ENCODE measurements at regions not wholly inside any gene's neighbourhood (a gene's known extent, or its start where the extent isn't known, plus 50 kb on each side); places are given as distances from the start of the nearest gene placed in this dataset.

DNA sequence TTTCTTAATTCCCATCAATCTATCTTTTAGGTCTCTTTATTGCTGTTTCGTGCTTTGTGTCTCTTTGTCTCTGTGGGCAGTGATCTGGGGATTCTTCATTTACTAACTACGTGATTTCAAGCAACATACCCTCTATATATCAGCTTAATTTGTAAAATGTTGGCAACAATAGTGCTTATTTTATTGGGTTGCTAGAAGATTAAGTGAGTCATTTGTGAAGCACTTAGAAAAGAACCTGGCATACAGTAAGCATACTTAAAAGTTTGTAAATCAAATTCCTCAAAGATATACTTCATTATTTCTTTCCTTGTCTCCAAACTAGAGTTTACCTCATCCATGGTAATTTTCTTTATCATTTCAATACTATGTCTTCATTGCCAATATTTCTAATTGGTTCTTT is 669.7 kb downstream of the MAT2B start (continued):
- TF ChIP-seq TAF1 (conservative IDR thresholded peaks at IDR 0.05) (no peak), EGR1 (IDR thresholded peaks at IDR 0.05; ENCODE audit: low read depth in 2 of 2) (no peak), JUND (IDR thresholded peaks at IDR 0.05) (no peak), FOXA2 (IDR thresholded peaks at IDR 0.05) (no peak)
- TF ChIP-seq, protein P1, sequence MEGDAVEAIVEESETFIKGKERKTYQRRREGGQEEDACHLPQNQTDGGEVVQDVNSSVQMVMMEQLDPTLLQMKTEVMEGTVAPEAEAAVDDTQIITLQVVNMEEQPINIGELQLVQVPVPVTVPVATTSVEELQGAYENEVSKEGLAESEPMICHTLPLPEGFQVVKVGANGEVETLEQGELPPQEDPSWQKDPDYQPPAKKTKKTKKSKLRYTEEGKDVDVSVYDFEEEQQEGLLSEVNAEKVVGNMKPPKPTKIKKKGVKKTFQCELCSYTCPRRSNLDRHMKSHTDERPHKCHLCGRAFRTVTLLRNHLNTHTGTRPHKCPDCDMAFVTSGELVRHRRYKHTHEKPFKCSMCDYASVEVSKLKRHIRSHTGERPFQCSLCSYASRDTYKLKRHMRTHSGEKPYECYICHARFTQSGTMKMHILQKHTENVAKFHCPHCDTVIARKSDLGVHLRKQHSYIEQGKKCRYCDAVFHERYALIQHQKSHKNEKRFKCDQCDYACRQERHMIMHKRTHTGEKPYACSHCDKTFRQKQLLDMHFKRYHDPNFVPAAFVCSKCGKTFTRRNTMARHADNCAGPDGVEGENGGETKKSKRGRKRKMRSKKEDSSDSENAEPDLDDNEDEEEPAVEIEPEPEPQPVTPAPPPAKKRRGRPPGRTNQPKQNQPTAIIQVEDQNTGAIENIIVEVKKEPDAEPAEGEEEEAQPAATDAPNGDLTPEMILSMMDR (IDR thresholded peaks at IDR 0.05; ENCODE audit: low read depth, low read length, missing input control): no peak
- TF ChIP-seq, protein P2, sequence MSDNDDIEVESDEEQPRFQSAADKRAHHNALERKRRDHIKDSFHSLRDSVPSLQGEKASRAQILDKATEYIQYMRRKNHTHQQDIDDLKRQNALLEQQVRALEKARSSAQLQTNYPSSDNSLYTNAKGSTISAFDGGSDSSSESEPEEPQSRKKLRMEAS (IDR thresholded peaks at IDR 0.05): no peak

DNA sequence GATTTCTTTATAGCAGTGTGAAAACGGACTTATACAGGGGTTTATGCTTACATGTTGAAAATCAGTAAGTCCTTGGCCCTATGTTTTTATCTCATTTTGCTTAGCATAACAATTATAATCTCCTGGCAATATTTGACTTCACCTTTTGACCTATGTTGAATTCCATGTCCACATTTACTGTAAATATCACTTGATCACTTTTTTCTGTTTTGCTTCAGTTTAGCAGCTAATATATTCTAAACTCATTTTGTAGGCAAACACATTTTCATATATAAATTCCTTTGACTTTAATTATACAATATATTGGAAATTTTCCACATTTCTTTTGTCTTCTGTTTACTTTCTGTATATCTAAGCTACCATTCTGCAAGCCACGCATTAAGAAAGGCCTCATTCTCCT is 674.0 kb downstream of the MAT2B start:
- H3K9me3 ChIP-seq (ENCODE audit: control insufficient read depth in 4 of 4, low read length in 3 of 4): no peaks in the 10 kb centered on the region
- no peaks in the 10 kb centered on the region for H3K36me3 ChIP-seq (ENCODE audit: control insufficient read depth in 4 of 4, insufficient read depth in 3 of 4, low read depth in 1 of 4, low read length in 3 of 4)
- no peak overlapping the region for H3K27ac ChIP-seq (ENCODE audit: low read depth in 1 of 2, low read length in 2 of 2)
- 79% methylated on average over 2 of the region's 2 CpGs for WGBS
- no peak overlapping the region for H3K4me3 ChIP-seq (ENCODE audit: low read depth in 1 of 3, low read length in 3 of 3)
- no peaks in the 10 kb centered on the region for H3K27me3 ChIP-seq (ENCODE audit: control insufficient read depth in 4 of 4, insufficient read depth in 4 of 4, low read length in 3 of 4)
- no peaks in the 10 kb centered on the region for H3K4me1 ChIP-seq (ENCODE audit: control insufficient read depth in 4 of 4, insufficient read depth in 4 of 4, low read length in 3 of 4)
- no peak overlapping the region for H3K9ac ChIP-seq (ENCODE audit: low read depth in 1 of 2, low read length in 2 of 2)
- no peak for TF ChIP-seq RXRA (IDR thresholded peaks at IDR 0.05)
- no peak for DNase-seq (ENCODE audit: low spot score)

DNA sequence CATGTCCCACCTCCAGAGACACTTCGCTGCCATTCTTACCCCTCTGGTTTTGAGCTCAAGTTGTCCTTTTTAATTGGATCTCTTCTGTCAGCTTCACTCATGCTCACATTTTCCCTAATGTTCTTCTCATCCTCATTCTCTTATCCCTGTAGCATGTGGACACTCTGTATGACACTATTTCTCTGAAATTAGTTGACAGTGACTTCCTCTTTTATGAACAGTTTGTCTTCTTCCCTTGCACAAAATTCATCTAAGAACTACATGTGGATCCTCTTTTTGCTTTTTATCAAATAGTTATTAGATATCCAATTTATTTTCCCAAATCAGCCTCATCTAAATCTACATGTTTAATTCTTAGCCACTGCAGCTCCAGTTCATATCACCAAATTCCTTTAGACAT is 676.2 kb downstream of the MAT2B start:
- no peaks in the 10 kb centered on the region for H3K4me1 ChIP-seq (ENCODE audit: control insufficient read depth in 4 of 4, insufficient read depth in 4 of 4, low read length in 3 of 4)
- no peaks in the 10 kb centered on the region for H3K27me3 ChIP-seq (ENCODE audit: control insufficient read depth in 4 of 4, insufficient read depth in 4 of 4, low read length in 3 of 4)
- 78% methylated on average over 1 of the region's 1 CpG for WGBS
- no peak overlapping the region for H3K9ac ChIP-seq (ENCODE audit: low read depth in 1 of 2, low read length in 2 of 2)
- TF ChIP-seq HNF4A (conservative IDR thresholded peaks at IDR 0.05) (no peak), RXRA (IDR thresholded peaks at IDR 0.05) (no peak), TAF1 (conservative IDR thresholded peaks at IDR 0.05) (no peak), HNF4G (IDR thresholded peaks at IDR 0.05) (no peak), JUND (IDR thresholded peaks at IDR 0.05) (no peak), GABPA (IDR thresholded peaks at IDR 0.05 in 1 of 2, conservative IDR thresholded peaks at IDR 0.05 in 1 of 2) (no peak), YY1 (IDR thresholded peaks at IDR 0.05) (no peak), FOXA2 (IDR thresholded peaks at IDR 0.05) (no peak)
- TF ChIP-seq, protein P3, sequence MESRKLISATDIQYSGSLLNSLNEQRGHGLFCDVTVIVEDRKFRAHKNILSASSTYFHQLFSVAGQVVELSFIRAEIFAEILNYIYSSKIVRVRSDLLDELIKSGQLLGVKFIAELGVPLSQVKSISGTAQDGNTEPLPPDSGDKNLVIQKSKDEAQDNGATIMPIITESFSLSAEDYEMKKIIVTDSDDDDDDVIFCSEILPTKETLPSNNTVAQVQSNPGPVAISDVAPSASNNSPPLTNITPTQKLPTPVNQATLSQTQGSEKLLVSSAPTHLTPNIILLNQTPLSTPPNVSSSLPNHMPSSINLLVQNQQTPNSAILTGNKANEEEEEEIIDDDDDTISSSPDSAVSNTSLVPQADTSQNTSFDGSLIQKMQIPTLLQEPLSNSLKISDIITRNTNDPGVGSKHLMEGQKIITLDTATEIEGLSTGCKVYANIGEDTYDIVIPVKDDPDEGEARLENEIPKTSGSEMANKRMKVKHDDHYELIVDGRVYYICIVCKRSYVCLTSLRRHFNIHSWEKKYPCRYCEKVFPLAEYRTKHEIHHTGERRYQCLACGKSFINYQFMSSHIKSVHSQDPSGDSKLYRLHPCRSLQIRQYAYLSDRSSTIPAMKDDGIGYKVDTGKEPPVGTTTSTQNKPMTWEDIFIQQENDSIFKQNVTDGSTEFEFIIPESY (IDR thresholded peaks at IDR 0.05): no peak
- TF ChIP-seq, protein P4, sequence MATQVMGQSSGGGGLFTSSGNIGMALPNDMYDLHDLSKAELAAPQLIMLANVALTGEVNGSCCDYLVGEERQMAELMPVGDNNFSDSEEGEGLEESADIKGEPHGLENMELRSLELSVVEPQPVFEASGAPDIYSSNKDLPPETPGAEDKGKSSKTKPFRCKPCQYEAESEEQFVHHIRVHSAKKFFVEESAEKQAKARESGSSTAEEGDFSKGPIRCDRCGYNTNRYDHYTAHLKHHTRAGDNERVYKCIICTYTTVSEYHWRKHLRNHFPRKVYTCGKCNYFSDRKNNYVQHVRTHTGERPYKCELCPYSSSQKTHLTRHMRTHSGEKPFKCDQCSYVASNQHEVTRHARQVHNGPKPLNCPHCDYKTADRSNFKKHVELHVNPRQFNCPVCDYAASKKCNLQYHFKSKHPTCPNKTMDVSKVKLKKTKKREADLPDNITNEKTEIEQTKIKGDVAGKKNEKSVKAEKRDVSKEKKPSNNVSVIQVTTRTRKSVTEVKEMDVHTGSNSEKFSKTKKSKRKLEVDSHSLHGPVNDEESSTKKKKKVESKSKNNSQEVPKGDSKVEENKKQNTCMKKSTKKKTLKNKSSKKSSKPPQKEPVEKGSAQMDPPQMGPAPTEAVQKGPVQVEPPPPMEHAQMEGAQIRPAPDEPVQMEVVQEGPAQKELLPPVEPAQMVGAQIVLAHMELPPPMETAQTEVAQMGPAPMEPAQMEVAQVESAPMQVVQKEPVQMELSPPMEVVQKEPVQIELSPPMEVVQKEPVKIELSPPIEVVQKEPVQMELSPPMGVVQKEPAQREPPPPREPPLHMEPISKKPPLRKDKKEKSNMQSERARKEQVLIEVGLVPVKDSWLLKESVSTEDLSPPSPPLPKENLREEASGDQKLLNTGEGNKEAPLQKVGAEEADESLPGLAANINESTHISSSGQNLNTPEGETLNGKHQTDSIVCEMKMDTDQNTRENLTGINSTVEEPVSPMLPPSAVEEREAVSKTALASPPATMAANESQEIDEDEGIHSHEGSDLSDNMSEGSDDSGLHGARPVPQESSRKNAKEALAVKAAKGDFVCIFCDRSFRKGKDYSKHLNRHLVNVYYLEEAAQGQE (IDR thresholded peaks at IDR 0.05): no peak
- TF ChIP-seq, protein P5, sequence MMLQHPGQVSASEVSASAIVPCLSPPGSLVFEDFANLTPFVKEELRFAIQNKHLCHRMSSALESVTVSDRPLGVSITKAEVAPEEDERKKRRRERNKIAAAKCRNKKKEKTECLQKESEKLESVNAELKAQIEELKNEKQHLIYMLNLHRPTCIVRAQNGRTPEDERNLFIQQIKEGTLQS (IDR thresholded peaks at IDR 0.05): no peak
- TF ChIP-seq, protein P2 (IDR thresholded peaks at IDR 0.05): no peak
- no peaks in the 10 kb centered on the region for H3K9me3 ChIP-seq (ENCODE audit: control insufficient read depth in 4 of 4, low read length in 3 of 4)
- DNase-seq (ENCODE audit: low spot score): no peak
- H3K4me3 ChIP-seq (ENCODE audit: low read depth in 1 of 3, low read length in 3 of 3): no peak overlapping the region
- no peaks in the 10 kb centered on the region for H3K36me3 ChIP-seq (ENCODE audit: control insufficient read depth in 4 of 4, insufficient read depth in 3 of 4, low read depth in 1 of 4, low read length in 3 of 4)
- H3K27ac ChIP-seq (ENCODE audit: low read depth in 1 of 2, low read length in 2 of 2): no peak overlapping the region

Data from liver (tissue), 8 donors.